Hepatocyte (in vitro differentiated cells): ENCODE measurements at regions not wholly inside any gene's neighbourhood (a gene's known extent, or its start where the extent isn't known, plus 50 kb on each side); places are given as distances from the start of the nearest gene placed in this dataset.

ENCODE experiments used
- DNase-seq: peaks from one replicate; pipeline ENCODE4 v3.0.0-alpha.2; 2016; ENCODE audit warnings: low spot score
- H2AFZ ChIP-seq: fragments of 200-600 bp; sonication (generic); 2 replicates; pipeline ENCODE4 v1.6.0; 2016; ENCODE audit warnings: antibody characterized with exemption, mild to moderate bottlenecking
- H3K27ac ChIP-seq: fragments of 200-600 bp; sonication (generic); 2 replicates; pipeline ENCODE4 v1.5.1; 2016; ENCODE audit warnings: mild to moderate bottlenecking
- H3K27me3 ChIP-seq: fragments of 200-600 bp; sonication (generic); 2 replicates; pipeline ENCODE4 v1.6.1; 2016
- H3K36me3 ChIP-seq: fragments of 200-600 bp; sonication (generic); replicated peaks from 2 replicates; pipeline ENCODE4 v1.5.1; 2016; ENCODE audit warnings: low read depth; ENCODE audit not compliant: insufficient read depth
- H3K4me1 ChIP-seq: fragments of 200-600 bp; sonication (generic); 2 replicates; pipeline ENCODE4 v1.5.1; 2016; ENCODE audit warnings: mild to moderate bottlenecking, moderate library complexity; ENCODE audit not compliant: insufficient read depth
- H3K4me2 ChIP-seq: fragments of 200-600 bp; sonication (generic); 2 replicates; pipeline ENCODE4 v1.6.0; 2016
- H3K4me3 ChIP-seq: fragments of 200-600 bp; sonication (generic); 2 replicates; pipeline ENCODE4 v1.5.1; 2016; ENCODE audit warnings: mild to moderate bottlenecking
- H3K79me2 ChIP-seq: fragments of 200-600 bp; sonication (generic); 2 replicates; pipeline ENCODE4 v1.6.0; 2017; ENCODE audit warnings: mild to moderate bottlenecking
- H3K9me2 ChIP-seq: fragments of 200-600 bp; sonication (generic); replicated peaks from 2 replicates; pipeline ENCODE4 v1.6.0; 2017; ENCODE audit warnings: mild to moderate bottlenecking; ENCODE audit not compliant: insufficient read depth
- H3K9me3 ChIP-seq: fragments of 200-600 bp; sonication (generic); 2 replicates; pipeline ENCODE4 v1.5.1; 2016; ENCODE audit warnings: low read depth, mild to moderate bottlenecking
- H4K20me1 ChIP-seq: fragments of 200-600 bp; sonication (generic); 2 replicates; pipeline ENCODE4 v1.6.0; 2016; ENCODE audit warnings: mild to moderate bottlenecking; ENCODE audit not compliant: insufficient read depth, poor library complexity, severe bottlenecking
- EZH2 ChIP-seq: fragments of 200-600 bp; sonication (generic); IDR thresholded peaks from 2 replicates; pipeline ENCODE4 v1.6.1; 2016; ENCODE audit warnings: antibody characterized with exemption, mild to moderate bottlenecking, borderline replicate concordance
- EZH2phosphoT487 ChIP-seq: fragments of 200-600 bp; sonication (generic); IDR thresholded peaks from one replicate; pipeline ENCODE4 v1.6.1; 2018; ENCODE audit warnings: antibody characterized with exemption, mild to moderate bottlenecking, low read depth, moderate library complexity; ENCODE audit not compliant: unreplicated experiment, severe bottlenecking
- WGBS: methylation state at CpG from one replicate; pipeline ENCODE4 v1.1.6; 2016; ENCODE audit warnings: low lambda C conversion rate; ENCODE audit errors: missing lambda C conversion rate; 5-methylcytosine and 5-hydroxymethylcytosine counted together
- TF ChIP-seq, protein P1 (sequence below): fragments of 200-600 bp; sonication (generic); IDR thresholded peaks from 2 replicates; pipeline ENCODE4 v1.5.1; 2016; ENCODE audit warnings: antibody characterized with exemption, mild to moderate bottlenecking; ENCODE audit not compliant: poor library complexity

DNA sequence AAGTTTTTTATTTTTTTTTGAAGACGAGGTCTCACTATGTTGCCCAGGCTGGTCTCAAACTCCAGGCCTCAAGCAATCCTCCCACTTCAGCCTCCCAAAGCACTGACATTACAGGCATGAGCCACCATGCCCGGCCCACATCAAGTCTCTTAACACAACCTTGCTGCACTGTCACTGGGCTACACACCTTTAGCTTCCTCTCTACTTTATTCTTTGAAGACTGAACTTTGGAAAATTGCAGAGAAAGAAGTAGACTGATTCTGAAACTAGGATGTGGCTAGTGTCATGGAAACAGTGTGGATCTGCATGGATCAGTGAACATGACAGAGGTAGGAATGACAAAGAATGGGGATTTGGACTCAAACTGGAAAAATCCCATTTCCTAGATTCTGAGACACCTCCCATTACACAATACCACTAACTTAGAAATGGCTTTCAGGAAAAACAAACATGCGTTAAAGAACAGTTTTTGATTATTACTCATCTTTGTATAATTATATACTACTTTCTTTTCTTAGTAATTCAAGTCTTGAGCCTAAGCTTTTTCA is 99.6 kb upstream of the SPON1 start:
- no peak overlapping the region for H2AFZ ChIP-seq

DNA sequence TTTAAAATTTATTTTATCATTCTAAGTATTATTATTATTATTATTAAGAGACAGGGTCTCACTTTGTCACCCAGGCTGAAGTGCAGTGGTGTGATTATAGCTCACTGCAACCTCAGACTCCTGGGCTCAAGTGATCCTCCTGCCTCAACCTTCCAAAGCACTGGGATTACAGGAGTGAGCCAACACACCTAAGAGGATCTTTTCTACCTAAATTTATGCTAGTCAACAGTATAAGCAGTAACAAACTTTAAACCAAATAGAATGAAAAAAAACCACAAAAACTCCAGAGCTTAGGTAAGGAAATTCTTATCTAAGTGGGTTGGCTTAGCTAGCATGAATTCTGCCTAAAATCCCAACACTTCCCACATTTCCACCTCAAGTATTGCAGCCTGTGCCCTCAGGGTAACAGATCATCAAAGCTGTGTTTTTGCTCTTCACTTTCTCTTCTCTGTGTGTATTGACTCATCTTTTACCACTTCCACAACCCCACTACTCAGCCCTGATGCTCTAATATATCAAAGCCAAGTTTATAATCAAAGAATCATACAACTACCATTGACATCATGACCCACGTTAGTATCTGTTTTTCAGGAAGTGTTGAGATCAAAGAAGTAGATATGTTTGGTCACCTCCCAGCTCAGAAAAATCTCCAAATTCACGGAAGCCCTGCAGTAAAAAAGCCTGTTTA is 93.7 kb upstream of the SPON1 start:
- DNase-seq = no peak
- TF ChIP-seq, protein P1, sequence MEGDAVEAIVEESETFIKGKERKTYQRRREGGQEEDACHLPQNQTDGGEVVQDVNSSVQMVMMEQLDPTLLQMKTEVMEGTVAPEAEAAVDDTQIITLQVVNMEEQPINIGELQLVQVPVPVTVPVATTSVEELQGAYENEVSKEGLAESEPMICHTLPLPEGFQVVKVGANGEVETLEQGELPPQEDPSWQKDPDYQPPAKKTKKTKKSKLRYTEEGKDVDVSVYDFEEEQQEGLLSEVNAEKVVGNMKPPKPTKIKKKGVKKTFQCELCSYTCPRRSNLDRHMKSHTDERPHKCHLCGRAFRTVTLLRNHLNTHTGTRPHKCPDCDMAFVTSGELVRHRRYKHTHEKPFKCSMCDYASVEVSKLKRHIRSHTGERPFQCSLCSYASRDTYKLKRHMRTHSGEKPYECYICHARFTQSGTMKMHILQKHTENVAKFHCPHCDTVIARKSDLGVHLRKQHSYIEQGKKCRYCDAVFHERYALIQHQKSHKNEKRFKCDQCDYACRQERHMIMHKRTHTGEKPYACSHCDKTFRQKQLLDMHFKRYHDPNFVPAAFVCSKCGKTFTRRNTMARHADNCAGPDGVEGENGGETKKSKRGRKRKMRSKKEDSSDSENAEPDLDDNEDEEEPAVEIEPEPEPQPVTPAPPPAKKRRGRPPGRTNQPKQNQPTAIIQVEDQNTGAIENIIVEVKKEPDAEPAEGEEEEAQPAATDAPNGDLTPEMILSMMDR = no peak
- no peak for TF ChIP-seq EZH2
- no peak for TF ChIP-seq EZH2phosphoT487
- H3K4me2 ChIP-seq = no peak overlapping the region
- no peaks in the 10 kb centered on the region for H3K79me2 ChIP-seq
- H3K27ac ChIP-seq = no peak overlapping the region
- no peaks in the 10 kb centered on the region for H3K9me2 ChIP-seq
- no peak overlapping the region for H3K4me3 ChIP-seq
- no peak overlapping the region for H2AFZ ChIP-seq
- peaks cover 11% of the 10 kb centered on the region for H3K4me1 ChIP-seq
- no peaks in the 10 kb centered on the region for H4K20me1 ChIP-seq
- WGBS = 46% methylated on average over 2 of the region's 2 CpGs
- no peaks in the 10 kb centered on the region for H3K9me3 ChIP-seq
- no peaks in the 10 kb centered on the region for H3K27me3 ChIP-seq
- H3K36me3 ChIP-seq = no peaks in the 10 kb centered on the region

More for the DNA sequence above, 99.6 kb upstream of the SPON1 start:
- Histone ChIP-seq H3K4me2 (no peak overlapping the region), H3K9me2 (no peaks in the 10 kb centered on the region), H4K20me1 (no peaks in the 10 kb centered on the region), H3K79me2 (no peaks in the 10 kb centered on the region), H3K4me1 (no peaks in the 10 kb centered on the region), H3K4me3 (no peak overlapping the region), H3K27me3 (no peaks in the 10 kb centered on the region), H3K27ac (no peak overlapping the region), H3K9me3 (no peaks in the 10 kb centered on the region), H3K36me3 (no peaks in the 10 kb centered on the region)
- 98% methylated on average over 3 of the region's 3 CpGs for WGBS
- TF ChIP-seq, protein P1 = no peak
- no peak for TF ChIP-seq EZH2
- no peak for TF ChIP-seq EZH2phosphoT487
- no peak for DNase-seq

DNA sequence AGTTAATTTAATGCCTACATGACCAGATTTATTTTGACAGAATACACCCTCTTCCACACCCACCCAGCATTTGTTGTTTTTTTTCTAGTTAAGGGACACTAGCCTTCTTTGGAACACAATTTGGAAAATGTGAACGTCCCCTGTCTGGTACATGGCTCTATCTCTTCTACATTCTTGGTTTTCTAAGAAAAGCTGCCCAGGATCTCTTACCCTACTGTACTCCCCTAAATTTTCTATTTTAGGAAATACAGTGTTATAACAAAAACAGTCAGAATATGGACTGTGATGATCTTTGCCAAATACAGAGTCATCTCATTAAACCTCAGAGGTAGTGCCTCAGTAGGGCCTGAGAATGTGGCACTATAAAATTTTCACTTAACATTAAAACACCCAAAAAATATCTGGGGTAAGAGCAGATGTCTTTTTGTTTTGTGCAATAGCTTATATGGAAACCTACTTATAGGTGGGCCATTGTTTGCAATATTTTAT is 93.1 kb upstream of the SPON1 start:
- Histone ChIP-seq H3K4me1 (peaks cover 14% of the 10 kb centered on the region), H3K4me2 (no peak overlapping the region), H2AFZ (no peak overlapping the region), H3K27me3 (no peaks in the 10 kb centered on the region), H3K79me2 (no peaks in the 10 kb centered on the region), H3K9me2 (no peaks in the 10 kb centered on the region), H4K20me1 (no peaks in the 10 kb centered on the region), H3K4me3 (no peak overlapping the region), H3K9me3 (no peaks in the 10 kb centered on the region), H3K27ac (no peak overlapping the region), H3K36me3 (no peaks in the 10 kb centered on the region)
- 96% methylated on average over 1 of the region's 1 CpG for WGBS
- DNase-seq = no peak
- TF ChIP-seq EZH2phosphoT487 = no peak
- TF ChIP-seq, protein P1 = no peak
- TF ChIP-seq EZH2 = no peak
